ENCODE measurements at regions not wholly inside any gene's neighbourhood (a gene's known extent, or its start where the extent isn't known, plus 50 kb on each side); places are given as distances from the start of the nearest gene placed in this dataset.

GRCh38 chr5:30034870-30035269 lies 1158.6 kb upstream of the CDH6 start:
- Histone ChIP-seq H3K9me1 (replicated peaks; ENCODE audit: control insufficient read depth, extremely low read depth, insufficient read depth, low read length) (no peaks in the 10 kb centered on the region), H3K9ac (replicated peaks; ENCODE audit: extremely low read depth, insufficient read depth, low read length) (no peak overlapping the region), H3K9me3 (replicated peaks; ENCODE audit: control insufficient read depth, insufficient read depth, low read length) (peaks cover 2% of the 10 kb centered on the region), H3K79me2 (ENCODE audit: control insufficient read depth, insufficient read depth, low read length) (no peaks in the 10 kb centered on the region), H3K27me3 (ENCODE audit: control insufficient read depth in 2 of 2, insufficient read depth in 2 of 2, low read length in 2 of 2) (no peaks in the 10 kb centered on the region), H3K4me2 (ENCODE audit: insufficient read depth, low read length) (no peak overlapping the region), H3K27ac (ENCODE audit: insufficient read depth, low read depth, low read length) (no peak overlapping the region), H3K4me1 (ENCODE audit: control insufficient read depth, extremely low read depth, insufficient read depth, low read length) (no peaks in the 10 kb centered on the region), H4K20me1 (replicated peaks; ENCODE audit: control insufficient read depth, extremely low read depth, insufficient read depth, low read length) (no peaks in the 10 kb centered on the region), H3K4me3 (replicated peaks in 1 of 3; ENCODE audit: insufficient read depth in 1 of 3, low read depth in 1 of 3, low read length in 3 of 3) (no peak overlapping the region), H3K36me3 (ENCODE audit: control insufficient read depth in 2 of 2, extremely low read depth in 1 of 2, insufficient read depth in 2 of 2, low read length in 2 of 2) (no peaks in the 10 kb centered on the region), H2AFZ (ENCODE audit: low read depth, low read length) (no peak overlapping the region)
- TF ChIP-seq GATA2 (IDR thresholded peaks at IDR 0.05; ENCODE audit: insufficient read depth, insufficient read length, low read depth, low read length) (no peak), MYC (IDR thresholded peaks at IDR 0.05; ENCODE audit: low read depth, low read length) (no peak), POLR2AphosphoS5 (IDR thresholded peaks at IDR 0.05; ENCODE audit: insufficient read depth, low read depth, low read length) (no peak), CTCF (IDR thresholded peaks at IDR 0.05; ENCODE audit: extremely low read depth in 1 of 2, insufficient read depth in 1 of 2, low read depth in 1 of 2, low read length in 2 of 2) (no peak), JUN (IDR thresholded peaks at IDR 0.05; ENCODE audit: borderline replicate concordance, insufficient read depth, insufficient read length, low read depth) (no peak), MAX (IDR thresholded peaks at IDR 0.05; ENCODE audit: insufficient read depth, insufficient read length) (no peak), FOS (IDR thresholded peaks at IDR 0.05; ENCODE audit: borderline replicate concordance, insufficient read depth, low read length) (no peak), EZH2 (IDR thresholded peaks at IDR 0.05; ENCODE audit: borderline replicate concordance, low read depth, low read length, severe bottlenecking) (no peak), POLR2A (IDR thresholded peaks at IDR 0.05; ENCODE audit: low read depth, low read length) (no peak)
- intact Hi-C loops (cut with micrococcal nuclease) (no loop called here), dilution Hi-C loops (cut with MboI; ENCODE audit: extremely low pct_ligation_motif_present, low sequenced_read_pairs) (no loop called here)
- BruUV-seq (replicated peaks) = no TSS peak
- no peak for DNase-seq (ENCODE audit: low read depth, low spot score)
- ChIA-PET CTCF (no interaction called here), POLR2A (no interaction called here)
- FAIRE-seq = no peak

All from endothelial cell of umbilical vein (primary cell).